ENCODE measurements at regions not wholly inside any gene's neighbourhood (a gene's known extent, or its start where the extent isn't known, plus 50 kb on each side); places are given as distances from the start of the nearest gene placed in this dataset.

DNA sequence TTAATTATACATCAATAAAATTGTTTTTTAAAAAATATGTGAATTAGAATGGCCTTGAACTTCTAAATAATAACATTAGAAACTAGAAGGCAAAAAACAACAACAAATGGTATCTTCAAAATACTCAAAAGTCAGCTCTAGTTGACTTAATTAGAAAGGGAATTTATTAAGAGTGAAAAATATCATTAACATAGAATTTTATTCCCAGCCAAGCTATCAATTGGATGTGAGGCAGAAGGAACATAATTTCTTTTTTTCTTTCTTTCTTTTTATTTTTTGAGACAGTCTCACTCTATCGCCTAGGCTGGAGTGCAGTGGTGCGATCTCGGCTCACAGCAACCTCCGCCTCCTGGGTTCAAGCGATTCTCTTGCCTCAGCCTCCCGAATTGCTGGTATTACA, 51.2 kb upstream of the CAPZB start:
- TF ChIP-seq POLR2AphosphoS5 (IDR thresholded peaks at IDR 0.05) = no peak
- TF ChIP-seq, protein P1, sequence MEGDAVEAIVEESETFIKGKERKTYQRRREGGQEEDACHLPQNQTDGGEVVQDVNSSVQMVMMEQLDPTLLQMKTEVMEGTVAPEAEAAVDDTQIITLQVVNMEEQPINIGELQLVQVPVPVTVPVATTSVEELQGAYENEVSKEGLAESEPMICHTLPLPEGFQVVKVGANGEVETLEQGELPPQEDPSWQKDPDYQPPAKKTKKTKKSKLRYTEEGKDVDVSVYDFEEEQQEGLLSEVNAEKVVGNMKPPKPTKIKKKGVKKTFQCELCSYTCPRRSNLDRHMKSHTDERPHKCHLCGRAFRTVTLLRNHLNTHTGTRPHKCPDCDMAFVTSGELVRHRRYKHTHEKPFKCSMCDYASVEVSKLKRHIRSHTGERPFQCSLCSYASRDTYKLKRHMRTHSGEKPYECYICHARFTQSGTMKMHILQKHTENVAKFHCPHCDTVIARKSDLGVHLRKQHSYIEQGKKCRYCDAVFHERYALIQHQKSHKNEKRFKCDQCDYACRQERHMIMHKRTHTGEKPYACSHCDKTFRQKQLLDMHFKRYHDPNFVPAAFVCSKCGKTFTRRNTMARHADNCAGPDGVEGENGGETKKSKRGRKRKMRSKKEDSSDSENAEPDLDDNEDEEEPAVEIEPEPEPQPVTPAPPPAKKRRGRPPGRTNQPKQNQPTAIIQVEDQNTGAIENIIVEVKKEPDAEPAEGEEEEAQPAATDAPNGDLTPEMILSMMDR (IDR thresholded peaks at IDR 0.05) = no peak

Measured in suprapubic skin (tissue), 3 donors.